HG02884 (cell line): ENCODE measurements at regions not wholly inside any gene's neighbourhood (a gene's known extent, or its start where the extent isn't known, plus 50 kb on each side); places are given as distances from the start of the nearest gene placed in this dataset.

ENCODE experiments used
- ATAC-seq: cut with Tn5 transposase; IDR thresholded peaks from one replicate; pipeline ENCODE4 v1.9.1; 2021; ENCODE audit warnings: mild to moderate bottlenecking, moderate library complexity; ENCODE audit not compliant: unreplicated experiment

- no peak for ATAC-seq
Observed at GRCh38 chr22:49367041-49367697, 460.5 kb downstream of the BRD1 start.

GRCh38 chr22:49366437-49366836 lies 461.2 kb downstream of the BRD1 start:
- no peak for ATAC-seq

GRCh38 chr22:49365910-49366309 lies 461.8 kb downstream of the BRD1 start:
- ATAC-seq: no peak

- no peak for ATAC-seq
Observed at GRCh38 chr22:49365191-49365837, 462.4 kb downstream of the BRD1 start.

GRCh38 chr22:49364398-49364797 lies 463.3 kb downstream of the BRD1 start:
- ATAC-seq: no peak

GRCh38 chr22:49363526-49364230 lies 464.0 kb downstream of the BRD1 start:
- ATAC-seq: no peak

- ATAC-seq: no peak
Observed at GRCh38 chr22:49362211-49362839, 465.3 kb downstream of the BRD1 start.

GRCh38 chr22:49361164-49361563 lies 466.5 kb downstream of the BRD1 start:
- ATAC-seq: no peak

GRCh38 chr22:49360746-49361145 lies 466.9 kb downstream of the BRD1 start:
- no peak for ATAC-seq

- no peak for ATAC-seq
Observed at GRCh38 chr22:49359076-49359475, 468.6 kb downstream of the BRD1 start.

- no peak for ATAC-seq
Observed at GRCh38 chr22:49357661-49358440, 469.8 kb downstream of the BRD1 start.

GRCh38 chr22:49356428-49356827 lies 471.2 kb downstream of the BRD1 start:
- ATAC-seq: no peak

GRCh38 chr22:49355211-49355920 lies 472.3 kb downstream of the BRD1 start:
- no peak for ATAC-seq

- no peak for ATAC-seq
Observed at GRCh38 chr22:49354516-49355210, 473.0 kb downstream of the BRD1 start.

GRCh38 chr22:49353235-49353634 lies 474.4 kb downstream of the BRD1 start:
- ATAC-seq: no peak

GRCh38 chr22:49352361-49353169 lies 475.1 kb downstream of the BRD1 start:
- no peak for ATAC-seq

- no peak for ATAC-seq
Observed at GRCh38 chr22:49351761-49352227, 475.9 kb downstream of the BRD1 start.

GRCh38 chr22:49350441-49351121 lies 477.1 kb downstream of the BRD1 start:
- ATAC-seq: no peak
